ENCODE measurements at regions not wholly inside any gene's neighbourhood (a gene's known extent, or its start where the extent isn't known, plus 50 kb on each side); places are given as distances from the start of the nearest gene placed in this dataset.

GRCh38 chr4:138663883-138664282 is 351.7 kb upstream of the NOCT start:
- no peak for TF ChIP-seq CTCF (IDR thresholded peaks at IDR 0.05; ENCODE audit: low read depth, low read length)
- no peak overlapping the region for H3K4me3 ChIP-seq (ENCODE audit: low read depth, low read length)

- no peak for TF ChIP-seq CTCF (IDR thresholded peaks at IDR 0.05; ENCODE audit: low read depth, low read length)
- H3K4me3 ChIP-seq (ENCODE audit: low read depth, low read length), result no peak overlapping the region
Observed at GRCh38 chr4:138659812-138660316, 355.7 kb upstream of the NOCT start.

GRCh38 chr4:138659037-138659811 is 356.4 kb upstream of the NOCT start:
- no peak overlapping the region for H3K4me3 ChIP-seq (ENCODE audit: low read depth, low read length)
- no peak for TF ChIP-seq CTCF (IDR thresholded peaks at IDR 0.05; ENCODE audit: low read depth, low read length)

GRCh38 chr4:138658518-138658917 is 357.1 kb upstream of the NOCT start:
- TF ChIP-seq CTCF (IDR thresholded peaks at IDR 0.05; ENCODE audit: low read depth, low read length), result no peak

GRCh38 chr4:138656990-138657389 is 358.6 kb upstream of the NOCT start:
- no peak overlapping the region for H3K4me3 ChIP-seq (ENCODE audit: low read depth, low read length)
- no peak for TF ChIP-seq CTCF (IDR thresholded peaks at IDR 0.05; ENCODE audit: low read depth, low read length)

More at GRCh38 chr4:138658518-138658917, 357.1 kb upstream of the NOCT start:
- no peak overlapping the region for H3K4me3 ChIP-seq (ENCODE audit: low read depth, low read length)

- no peak for TF ChIP-seq CTCF (IDR thresholded peaks at IDR 0.05; ENCODE audit: low read depth, low read length)
- H3K4me3 ChIP-seq (ENCODE audit: low read depth, low read length), result no peak overlapping the region
Observed at GRCh38 chr4:138655985-138656384, 359.6 kb upstream of the NOCT start.

GRCh38 chr4:138655286-138655685 is 360.3 kb upstream of the NOCT start:
- no peak overlapping the region for H3K4me3 ChIP-seq (ENCODE audit: low read depth, low read length)
- TF ChIP-seq CTCF (IDR thresholded peaks at IDR 0.05; ENCODE audit: low read depth, low read length), result no peak
